ENCODE measurements at regions not wholly inside any gene's neighbourhood (a gene's known extent, or its start where the extent isn't known, plus 50 kb on each side); places are given as distances from the start of the nearest gene placed in this dataset.
A peak's percentile ranks its signal among the peaks of the same experiment; 100 is the strongest.
"Not testable (repeated sequence)": the region's sequence is repeated elsewhere in the genome, so short reads cannot be mapped to it uniquely, and the experiment has no call there.

GRCh38 chr22:11037314-11037713, 4490.7 kb upstream of the OR11H1 start:
- H3K27ac Mint-ChIP-seq (ENCODE audit: unreplicated experiment); H3K27me3 Mint-ChIP-seq (ENCODE audit: unreplicated experiment); H3K4me1 Mint-ChIP-seq (ENCODE audit: unreplicated experiment); DNase-seq (ENCODE audit: extremely low spot score, unreplicated experiment); H3K36me3 Mint-ChIP-seq (ENCODE audit: unreplicated experiment); H3K4me3 Mint-ChIP-seq (ENCODE audit: unreplicated experiment): not testable (repeated sequence)
- H3K9me3 Mint-ChIP-seq (ENCODE audit: unreplicated experiment), result peaks cover 49% of the 10 kb centered on the region

GRCh38 chr22:11037814-11038213, 4490.2 kb upstream of the OR11H1 start:
- peaks cover 49% of the 10 kb centered on the region for H3K9me3 Mint-ChIP-seq (ENCODE audit: unreplicated experiment)
- peak; percentile 88 for DNase-seq (ENCODE audit: extremely low spot score, unreplicated experiment)
- H3K4me3 Mint-ChIP-seq (ENCODE audit: unreplicated experiment); H3K27me3 Mint-ChIP-seq (ENCODE audit: unreplicated experiment); H3K4me1 Mint-ChIP-seq (ENCODE audit: unreplicated experiment); H3K36me3 Mint-ChIP-seq (ENCODE audit: unreplicated experiment); H3K27ac Mint-ChIP-seq (ENCODE audit: unreplicated experiment): not testable (repeated sequence)

- not testable (repeated sequence) for H3K27ac Mint-ChIP-seq (ENCODE audit: unreplicated experiment); H3K4me1 Mint-ChIP-seq (ENCODE audit: unreplicated experiment); DNase-seq (ENCODE audit: extremely low spot score, unreplicated experiment); H3K36me3 Mint-ChIP-seq (ENCODE audit: unreplicated experiment); H3K4me3 Mint-ChIP-seq (ENCODE audit: unreplicated experiment); H3K27me3 Mint-ChIP-seq (ENCODE audit: unreplicated experiment)
- peaks cover 56% of the 10 kb centered on the region for H3K9me3 Mint-ChIP-seq (ENCODE audit: unreplicated experiment)
These were observed 4489.2 kb upstream of the OR11H1 start for GRCh38 chr22:11038786-11039185.

GRCh38 chr22:11041416-11041815, 4486.6 kb upstream of the OR11H1 start:
- not testable (repeated sequence) for H3K4me1 Mint-ChIP-seq (ENCODE audit: unreplicated experiment); H3K36me3 Mint-ChIP-seq (ENCODE audit: unreplicated experiment); H3K4me3 Mint-ChIP-seq (ENCODE audit: unreplicated experiment); DNase-seq (ENCODE audit: extremely low spot score, unreplicated experiment); H3K27ac Mint-ChIP-seq (ENCODE audit: unreplicated experiment); H3K27me3 Mint-ChIP-seq (ENCODE audit: unreplicated experiment)
- peaks cover 44% of the 10 kb centered on the region for H3K9me3 Mint-ChIP-seq (ENCODE audit: unreplicated experiment)

- no peak for DNase-seq (ENCODE audit: extremely low spot score, unreplicated experiment)
- H3K27ac Mint-ChIP-seq (ENCODE audit: unreplicated experiment), result no peak overlapping the region
- H3K4me1 Mint-ChIP-seq (ENCODE audit: unreplicated experiment), result no peaks in the 10 kb centered on the region
- H3K4me3 Mint-ChIP-seq (ENCODE audit: unreplicated experiment), result no peak overlapping the region
- no peaks in the 10 kb centered on the region for H3K36me3 Mint-ChIP-seq (ENCODE audit: unreplicated experiment)
- TF ChIP-seq, protein P1, sequence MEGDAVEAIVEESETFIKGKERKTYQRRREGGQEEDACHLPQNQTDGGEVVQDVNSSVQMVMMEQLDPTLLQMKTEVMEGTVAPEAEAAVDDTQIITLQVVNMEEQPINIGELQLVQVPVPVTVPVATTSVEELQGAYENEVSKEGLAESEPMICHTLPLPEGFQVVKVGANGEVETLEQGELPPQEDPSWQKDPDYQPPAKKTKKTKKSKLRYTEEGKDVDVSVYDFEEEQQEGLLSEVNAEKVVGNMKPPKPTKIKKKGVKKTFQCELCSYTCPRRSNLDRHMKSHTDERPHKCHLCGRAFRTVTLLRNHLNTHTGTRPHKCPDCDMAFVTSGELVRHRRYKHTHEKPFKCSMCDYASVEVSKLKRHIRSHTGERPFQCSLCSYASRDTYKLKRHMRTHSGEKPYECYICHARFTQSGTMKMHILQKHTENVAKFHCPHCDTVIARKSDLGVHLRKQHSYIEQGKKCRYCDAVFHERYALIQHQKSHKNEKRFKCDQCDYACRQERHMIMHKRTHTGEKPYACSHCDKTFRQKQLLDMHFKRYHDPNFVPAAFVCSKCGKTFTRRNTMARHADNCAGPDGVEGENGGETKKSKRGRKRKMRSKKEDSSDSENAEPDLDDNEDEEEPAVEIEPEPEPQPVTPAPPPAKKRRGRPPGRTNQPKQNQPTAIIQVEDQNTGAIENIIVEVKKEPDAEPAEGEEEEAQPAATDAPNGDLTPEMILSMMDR (IDR thresholded peaks at IDR 0.05), result no peak
- H3K27me3 Mint-ChIP-seq (ENCODE audit: unreplicated experiment), result no peaks in the 10 kb centered on the region
- H3K9me3 Mint-ChIP-seq (ENCODE audit: unreplicated experiment), result peaks cover 40% of the 10 kb centered on the region
These were observed 4485.9 kb upstream of the OR11H1 start for GRCh38 chr22:11042116-11042515.

GRCh38 chr22:11043289-11043688, 4484.7 kb upstream of the OR11H1 start:
- not testable (repeated sequence) for H3K27ac Mint-ChIP-seq (ENCODE audit: unreplicated experiment); H3K36me3 Mint-ChIP-seq (ENCODE audit: unreplicated experiment)

DNA sequence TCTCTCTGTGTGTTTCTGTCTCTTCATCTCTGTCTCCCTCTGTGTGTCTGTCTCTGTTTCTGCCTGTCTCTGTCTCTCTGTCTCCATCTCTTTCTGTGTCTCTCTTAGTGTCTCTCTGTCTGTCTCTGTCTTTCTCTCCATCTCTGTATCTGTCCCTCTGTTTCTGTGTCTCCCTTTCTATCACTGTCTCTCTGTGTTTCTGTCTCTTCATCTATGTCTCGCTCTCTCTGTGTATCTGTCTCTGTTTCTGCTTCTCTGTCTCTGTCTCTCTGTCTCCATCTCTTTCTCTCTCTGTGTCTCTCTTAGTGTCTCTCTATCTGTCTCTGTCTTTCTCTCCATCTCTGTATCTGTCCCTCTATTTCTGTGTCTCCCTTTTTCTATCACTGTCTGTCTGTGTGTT, 4479.1 kb upstream of the OR11H1 start:
- H3K9me3 Mint-ChIP-seq (ENCODE audit: unreplicated experiment), result peaks cover 18% of the 10 kb centered on the region
- H3K27ac Mint-ChIP-seq (ENCODE audit: unreplicated experiment); DNase-seq (ENCODE audit: extremely low spot score, unreplicated experiment); H3K27me3 Mint-ChIP-seq (ENCODE audit: unreplicated experiment); H3K36me3 Mint-ChIP-seq (ENCODE audit: unreplicated experiment); H3K4me3 Mint-ChIP-seq (ENCODE audit: unreplicated experiment); H3K4me1 Mint-ChIP-seq (ENCODE audit: unreplicated experiment): not testable (repeated sequence)

More at GRCh38 chr22:11043289-11043688, 4484.7 kb upstream of the OR11H1 start:
- H3K4me1 Mint-ChIP-seq (ENCODE audit: unreplicated experiment); DNase-seq (ENCODE audit: extremely low spot score, unreplicated experiment); H3K4me3 Mint-ChIP-seq (ENCODE audit: unreplicated experiment); H3K27me3 Mint-ChIP-seq (ENCODE audit: unreplicated experiment): not testable (repeated sequence)
- H3K9me3 Mint-ChIP-seq (ENCODE audit: unreplicated experiment), result peaks cover 31% of the 10 kb centered on the region

DNA sequence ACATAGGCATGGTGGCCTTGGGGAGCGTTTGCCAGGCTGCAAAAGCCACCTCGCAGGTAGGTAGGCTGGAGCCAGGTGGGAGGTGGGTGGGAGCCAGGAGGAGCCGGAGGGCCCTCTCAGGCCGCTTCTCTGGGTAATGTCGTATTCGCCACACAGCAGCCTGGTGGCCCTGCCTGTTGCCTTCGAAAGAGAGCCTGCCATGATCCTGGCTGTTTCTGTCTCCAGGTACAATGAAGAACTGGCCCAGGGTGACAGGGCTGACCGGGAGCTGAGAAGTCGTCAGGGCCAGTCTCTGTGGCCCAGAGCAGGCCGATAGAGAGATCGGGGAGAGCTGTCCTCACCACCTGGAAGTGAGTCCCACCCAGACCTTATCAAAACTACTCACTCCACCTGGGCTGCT, 4477.8 kb upstream of the OR11H1 start:
- not testable (repeated sequence) for DNase-seq (ENCODE audit: extremely low spot score, unreplicated experiment); H3K36me3 Mint-ChIP-seq (ENCODE audit: unreplicated experiment); H3K4me1 Mint-ChIP-seq (ENCODE audit: unreplicated experiment); H3K27me3 Mint-ChIP-seq (ENCODE audit: unreplicated experiment); H3K4me3 Mint-ChIP-seq (ENCODE audit: unreplicated experiment); H3K27ac Mint-ChIP-seq (ENCODE audit: unreplicated experiment)
- H3K9me3 Mint-ChIP-seq (ENCODE audit: unreplicated experiment), result peaks cover 18% of the 10 kb centered on the region

GRCh38 chr22:11051401-11052112, 4476.4 kb upstream of the OR11H1 start:
- H3K4me3 Mint-ChIP-seq (ENCODE audit: unreplicated experiment); H3K27ac Mint-ChIP-seq (ENCODE audit: unreplicated experiment); H3K27me3 Mint-ChIP-seq (ENCODE audit: unreplicated experiment); H3K36me3 Mint-ChIP-seq (ENCODE audit: unreplicated experiment); H3K4me1 Mint-ChIP-seq (ENCODE audit: unreplicated experiment): not testable (repeated sequence)
- DNase-seq (ENCODE audit: extremely low spot score, unreplicated experiment), result peak; percentile 88
- H3K9me3 Mint-ChIP-seq (ENCODE audit: unreplicated experiment), result peaks cover 22% of the 10 kb centered on the region

DNA sequence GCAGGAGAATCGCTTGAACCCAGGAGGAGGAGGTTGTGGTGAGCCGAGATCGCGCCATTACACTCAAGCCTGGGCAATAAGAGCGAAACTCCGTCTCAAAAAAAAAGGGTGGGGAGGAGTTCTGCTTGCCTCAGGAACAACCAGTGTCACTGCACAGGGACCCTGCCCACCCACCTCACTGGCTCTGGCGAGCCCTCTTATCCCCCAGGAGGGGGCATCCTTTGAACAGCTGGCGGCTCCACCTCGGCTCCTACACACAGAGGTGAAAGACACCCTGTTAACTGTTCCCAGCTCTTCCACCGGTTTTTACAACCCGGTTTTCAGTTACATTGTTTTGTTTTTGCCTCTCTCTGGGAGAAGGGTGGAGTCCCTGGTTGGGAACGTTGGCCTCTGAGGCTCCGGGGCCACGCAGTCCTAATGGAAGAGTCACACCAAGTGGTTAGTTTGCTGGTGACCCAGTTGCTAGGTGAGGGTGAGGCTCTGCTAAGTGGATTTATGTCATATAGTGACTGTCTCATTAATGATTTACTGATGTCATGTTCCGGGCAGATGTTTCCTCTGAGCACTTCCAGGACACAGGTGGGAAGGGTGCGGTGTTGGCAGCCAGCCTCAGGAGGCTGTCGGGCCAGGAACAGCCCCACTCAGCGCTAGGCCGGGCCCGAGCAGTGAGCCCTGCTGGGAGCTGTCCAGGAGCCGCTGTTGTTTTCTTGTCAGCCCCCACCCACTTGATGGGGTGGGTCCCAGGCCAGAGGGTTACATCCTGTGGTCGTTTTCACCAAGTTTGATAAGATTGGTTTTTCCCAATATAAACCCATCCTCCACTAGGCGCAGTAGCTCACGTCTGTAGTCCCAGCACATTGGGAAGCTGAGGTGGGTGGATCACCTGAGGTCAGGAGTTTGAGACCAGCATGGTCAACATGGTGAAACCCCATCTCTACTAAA, 4474.3 kb upstream of the OR11H1 start:
- H3K27ac Mint-ChIP-seq (ENCODE audit: unreplicated experiment); H3K4me1 Mint-ChIP-seq (ENCODE audit: unreplicated experiment); H3K4me3 Mint-ChIP-seq (ENCODE audit: unreplicated experiment); H3K36me3 Mint-ChIP-seq (ENCODE audit: unreplicated experiment); H3K27me3 Mint-ChIP-seq (ENCODE audit: unreplicated experiment): not testable (repeated sequence)
- peaks cover 20% of the 10 kb centered on the region for H3K9me3 Mint-ChIP-seq (ENCODE audit: unreplicated experiment)
- DNase-seq (ENCODE audit: extremely low spot score, unreplicated experiment), result peak; percentile 88

- not testable (repeated sequence) for H3K36me3 Mint-ChIP-seq (ENCODE audit: unreplicated experiment); H3K4me3 Mint-ChIP-seq (ENCODE audit: unreplicated experiment); H3K27me3 Mint-ChIP-seq (ENCODE audit: unreplicated experiment); H3K27ac Mint-ChIP-seq (ENCODE audit: unreplicated experiment); H3K4me1 Mint-ChIP-seq (ENCODE audit: unreplicated experiment)
- peak; percentile 88 for DNase-seq (ENCODE audit: extremely low spot score, unreplicated experiment)
- peaks cover 12% of the 10 kb centered on the region for H3K9me3 Mint-ChIP-seq (ENCODE audit: unreplicated experiment)
These were observed 4473.3 kb upstream of the OR11H1 start for GRCh38 chr22:11054681-11055080.
